Smooth muscle cell (in vitro differentiated cells): ENCODE measurements at regions not wholly inside any gene's neighbourhood (a gene's known extent, or its start where the extent isn't known, plus 50 kb on each side); places are given as distances from the start of the nearest gene placed in this dataset.

Source experiments
- DNase-seq: peaks from one replicate; lab custom pipeline; 2025; ENCODE audit not compliant: unreplicated experiment; lab: John Stamatoyannopoulos, UW
- H2AFZ ChIP-seq: fragments of 200-600 bp; sonication (generic); 2 replicates; pipeline ENCODE4 v1.6.0; 2016; ENCODE audit warnings: antibody characterized with exemption, low read depth, mild to moderate bottlenecking
- H3F3A ChIP-seq: fragments of 200-600 bp; sonication (generic); 2 replicates; pipeline ENCODE4 v1.6.0; 2017; ENCODE audit warnings: antibody characterized with exemption, low read depth
- H3K27ac ChIP-seq: fragments of 200-600 bp; sonication (generic); 2 replicates; pipeline ENCODE4 v1.5.1; 2016; ENCODE audit warnings: low read depth, mild to moderate bottlenecking
- H3K27me3 ChIP-seq: fragments of 200-600 bp; sonication (generic); 2 replicates; pipeline ENCODE4 v1.6.1; 2016; ENCODE audit warnings: low read depth, mild to moderate bottlenecking
- H3K36me3 ChIP-seq: fragments of 200-600 bp; sonication (generic); 2 replicates; pipeline ENCODE4 v1.5.1; 2016; ENCODE audit warnings: low read depth
- H3K4me1 ChIP-seq: fragments of 200-600 bp; sonication (generic); 2 replicates; pipeline ENCODE4 v1.5.1; 2016; ENCODE audit warnings: low read depth
- H3K4me2 ChIP-seq: fragments of 200-600 bp; sonication (generic); 2 replicates; pipeline ENCODE4 v1.6.0; 2016; ENCODE audit warnings: mild to moderate bottlenecking
- H3K4me3 ChIP-seq: fragments of 200-600 bp; sonication (generic); 2 replicates; pipeline ENCODE4 v1.5.1; 2016; ENCODE audit warnings: mild to moderate bottlenecking
- H3K79me2 ChIP-seq: fragments of 200-600 bp; sonication (generic); 2 replicates; pipeline ENCODE4 v1.6.0; 2016; ENCODE audit warnings: low read depth, mild to moderate bottlenecking
- H3K9ac ChIP-seq: fragments of 200-600 bp; sonication (generic); 2 replicates; pipeline ENCODE4 v1.6.0; 2016; ENCODE audit warnings: low read depth
- H3K9me3 ChIP-seq: fragments of 200-600 bp; sonication (generic); replicated peaks from 2 replicates; pipeline ENCODE4 v1.5.1; 2016; ENCODE audit warnings: low read depth
- H4K20me1 ChIP-seq: fragments of 200-600 bp; sonication (generic); 2 replicates; pipeline ENCODE4 v1.6.0; 2016; ENCODE audit warnings: low read depth
- WGBS: methylation state at CpG from one replicate; pipeline ENCODE4 v1.1.7; 2016; ENCODE audit warnings: low lambda C conversion rate; 5-methylcytosine and 5-hydroxymethylcytosine counted together
- TF ChIP-seq, protein P1 (sequence below): fragments of 200-600 bp; sonication (generic); IDR thresholded peaks from 2 replicates; pipeline ENCODE4 v1.5.1; 2017; ENCODE audit warnings: borderline replicate concordance, mild to moderate bottlenecking, antibody characterized with exemption; ENCODE audit not compliant: insufficient read depth, poor library complexity, severe bottlenecking

- Histone ChIP-seq H3K27ac (no peak overlapping the region), H3K79me2 (no peaks in the 10 kb centered on the region), H3K4me2 (no peak overlapping the region), H3K36me3 (no peaks in the 10 kb centered on the region), H3K4me1 (no peaks in the 10 kb centered on the region), H3K9me3 (no peaks in the 10 kb centered on the region), H4K20me1 (no peaks in the 10 kb centered on the region), H2AFZ (no peak overlapping the region), H3K27me3 (no peaks in the 10 kb centered on the region), H3K4me3 (no peak overlapping the region), H3K9ac (no peak overlapping the region), H3F3A (no peaks in the 10 kb centered on the region)
- 89% methylated on average over 2 of the region's 2 CpGs for WGBS
- DNase-seq: no peak
- TF ChIP-seq, protein P1, sequence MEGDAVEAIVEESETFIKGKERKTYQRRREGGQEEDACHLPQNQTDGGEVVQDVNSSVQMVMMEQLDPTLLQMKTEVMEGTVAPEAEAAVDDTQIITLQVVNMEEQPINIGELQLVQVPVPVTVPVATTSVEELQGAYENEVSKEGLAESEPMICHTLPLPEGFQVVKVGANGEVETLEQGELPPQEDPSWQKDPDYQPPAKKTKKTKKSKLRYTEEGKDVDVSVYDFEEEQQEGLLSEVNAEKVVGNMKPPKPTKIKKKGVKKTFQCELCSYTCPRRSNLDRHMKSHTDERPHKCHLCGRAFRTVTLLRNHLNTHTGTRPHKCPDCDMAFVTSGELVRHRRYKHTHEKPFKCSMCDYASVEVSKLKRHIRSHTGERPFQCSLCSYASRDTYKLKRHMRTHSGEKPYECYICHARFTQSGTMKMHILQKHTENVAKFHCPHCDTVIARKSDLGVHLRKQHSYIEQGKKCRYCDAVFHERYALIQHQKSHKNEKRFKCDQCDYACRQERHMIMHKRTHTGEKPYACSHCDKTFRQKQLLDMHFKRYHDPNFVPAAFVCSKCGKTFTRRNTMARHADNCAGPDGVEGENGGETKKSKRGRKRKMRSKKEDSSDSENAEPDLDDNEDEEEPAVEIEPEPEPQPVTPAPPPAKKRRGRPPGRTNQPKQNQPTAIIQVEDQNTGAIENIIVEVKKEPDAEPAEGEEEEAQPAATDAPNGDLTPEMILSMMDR: no peak
Measured at GRCh38 chr3:73915886-73916285, 291.1 kb upstream of the PDZRN3 start.

- WGBS: 72% methylated on average over 3 of the region's 3 CpGs
- no peaks in the 10 kb centered on the region for H3K9me3 ChIP-seq
- no peaks in the 10 kb centered on the region for H3K79me2 ChIP-seq
- no peaks in the 10 kb centered on the region for H3K36me3 ChIP-seq
- H3K27ac ChIP-seq: no peak overlapping the region
- H3K4me2 ChIP-seq: no peak overlapping the region
- H4K20me1 ChIP-seq: no peaks in the 10 kb centered on the region
- TF ChIP-seq, protein P1: no peak
- H2AFZ ChIP-seq: no peak overlapping the region
- H3F3A ChIP-seq: no peaks in the 10 kb centered on the region
- H3K9ac ChIP-seq: no peak overlapping the region
- H3K27me3 ChIP-seq: no peaks in the 10 kb centered on the region
- H3K4me3 ChIP-seq: no peak overlapping the region
- DNase-seq: no peak
- H3K4me1 ChIP-seq: no peaks in the 10 kb centered on the region
Measured at GRCh38 chr3:73908218-73908617, 283.5 kb upstream of the PDZRN3 start.

DNA sequence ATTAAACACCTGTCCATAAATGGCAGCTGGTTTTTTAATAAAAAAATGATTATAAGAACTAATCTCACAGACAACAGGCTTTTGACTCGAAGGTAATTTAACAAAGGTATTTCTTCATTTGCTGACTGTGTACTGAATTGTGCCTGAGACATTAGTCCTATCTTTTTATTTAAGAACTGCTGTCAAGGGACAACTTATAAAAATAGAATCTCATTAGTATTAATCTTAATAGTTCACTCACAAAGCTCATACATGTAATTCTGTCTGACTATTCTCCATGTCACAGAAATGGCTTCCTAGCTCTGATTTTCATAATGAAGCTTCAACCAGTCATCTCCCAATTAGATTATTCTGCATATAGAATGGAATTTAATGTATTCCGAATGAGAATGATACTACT, 276.9 kb upstream of the PDZRN3 start:
- TF ChIP-seq, protein P1: no peak
- Histone ChIP-seq H3K79me2 (no peaks in the 10 kb centered on the region), H3F3A (no peaks in the 10 kb centered on the region), H3K9me3 (no peaks in the 10 kb centered on the region), H2AFZ (no peak overlapping the region), H3K4me1 (no peaks in the 10 kb centered on the region), H3K4me2 (no peak overlapping the region), H4K20me1 (no peaks in the 10 kb centered on the region), H3K4me3 (no peak overlapping the region), H3K27me3 (no peaks in the 10 kb centered on the region), H3K27ac (no peak overlapping the region), H3K9ac (no peak overlapping the region), H3K36me3 (no peaks in the 10 kb centered on the region)
- 90% methylated on average over 2 of the region's 2 CpGs for WGBS
- no peak for DNase-seq

DNA sequence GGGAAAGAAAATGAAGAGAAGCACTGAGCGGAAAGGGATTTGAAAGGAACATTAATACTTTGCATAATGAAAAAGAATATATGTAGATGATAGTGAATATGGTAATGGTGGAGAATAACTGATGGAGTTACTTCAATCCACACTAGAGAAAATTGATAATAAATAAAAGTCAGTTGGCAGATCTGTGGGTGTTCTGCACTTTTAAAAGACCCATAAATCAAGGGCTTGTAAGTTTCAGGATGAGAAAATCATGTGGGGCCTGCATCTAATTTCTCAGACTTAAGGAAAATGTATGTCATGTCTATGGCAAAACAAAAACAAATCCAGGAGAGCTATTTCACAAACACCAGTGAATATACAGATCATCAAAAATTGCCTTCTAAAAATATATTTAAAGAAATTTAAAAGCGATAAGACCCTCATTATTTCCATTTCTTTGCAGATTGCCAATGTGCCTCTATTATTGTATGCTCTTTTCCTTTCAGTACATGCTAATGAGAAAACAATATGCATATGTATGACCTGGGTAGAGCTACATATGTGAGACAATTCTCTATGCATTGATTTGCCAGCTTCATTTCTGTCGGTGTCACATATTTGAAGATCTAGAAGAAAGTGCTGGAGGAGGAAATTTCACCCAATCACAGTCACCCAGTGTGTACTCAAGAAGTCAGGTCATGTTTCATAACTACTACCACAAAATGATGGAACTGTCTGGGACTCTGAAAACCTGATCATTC, 269.9 kb upstream of the PDZRN3 start:
- Histone ChIP-seq H2AFZ (no peak overlapping the region), H3K4me3 (no peak overlapping the region), H3K4me1 (no peaks in the 10 kb centered on the region), H3F3A (no peaks in the 10 kb centered on the region), H3K36me3 (no peaks in the 10 kb centered on the region), H3K9me3 (no peaks in the 10 kb centered on the region), H4K20me1 (no peaks in the 10 kb centered on the region), H3K27ac (no peak overlapping the region), H3K4me2 (no peak overlapping the region), H3K79me2 (no peaks in the 10 kb centered on the region), H3K9ac (no peak overlapping the region), H3K27me3 (no peaks in the 10 kb centered on the region)
- WGBS: 94% methylated on average over 3 of the region's 3 CpGs
- TF ChIP-seq, protein P1: no peak
- no peak for DNase-seq
